Duodenal mucosa (tissue), 2 donors: ENCODE measurements at regions not wholly inside any gene's neighbourhood (a gene's known extent, or its start where the extent isn't known, plus 50 kb on each side); places are given as distances from the start of the nearest gene placed in this dataset.
A peak's percentile ranks its signal among the peaks of the same experiment; 100 is the strongest.

ENCODE experiments used
- H3K27ac ChIP-seq: one replicate; pipeline ENCODE4 v1.7.0; 2013; ENCODE audit warnings: low read depth, low read length
- H3K27me3 ChIP-seq, 2 donors: one replicate each; pipeline ENCODE4 v1.7.0; 2013; ENCODE audit warnings: low read length in 2 of 2, control low read depth in 1 of 2; ENCODE audit not compliant: insufficient read depth in 2 of 2, control insufficient read depth in 1 of 2
- H3K36me3 ChIP-seq, 2 donors: one replicate each; pipeline ENCODE4 v1.7.0; 2013; ENCODE audit warnings: low read length in 2 of 2, control low read depth in 1 of 2; ENCODE audit not compliant: insufficient read depth in 2 of 2, control insufficient read depth in 1 of 2
- H3K4me1 ChIP-seq, 2 donors: one replicate each; pipeline ENCODE4 v1.7.0; 2013; ENCODE audit warnings: low read length in 2 of 2, control low read depth in 1 of 2; ENCODE audit not compliant: insufficient read depth in 2 of 2, control insufficient read depth in 1 of 2
- H3K4me3 ChIP-seq, 2 donors: one replicate each; pipeline ENCODE4 v1.7.0; 2013; ENCODE audit warnings: low read length in 2 of 2, low read depth in 1 of 2
- H3K9ac ChIP-seq, 2 donors: one replicate each; pipeline ENCODE4 v1.7.0; 2013; ENCODE audit warnings: low read length in 2 of 2, low read depth in 1 of 2
- H3K9me3 ChIP-seq, 2 donors: one replicate each; pipeline ENCODE4 v1.7.0; 2013; ENCODE audit warnings: low read length in 2 of 2, control low read depth in 1 of 2; ENCODE audit not compliant: control insufficient read depth in 1 of 2

DNA sequence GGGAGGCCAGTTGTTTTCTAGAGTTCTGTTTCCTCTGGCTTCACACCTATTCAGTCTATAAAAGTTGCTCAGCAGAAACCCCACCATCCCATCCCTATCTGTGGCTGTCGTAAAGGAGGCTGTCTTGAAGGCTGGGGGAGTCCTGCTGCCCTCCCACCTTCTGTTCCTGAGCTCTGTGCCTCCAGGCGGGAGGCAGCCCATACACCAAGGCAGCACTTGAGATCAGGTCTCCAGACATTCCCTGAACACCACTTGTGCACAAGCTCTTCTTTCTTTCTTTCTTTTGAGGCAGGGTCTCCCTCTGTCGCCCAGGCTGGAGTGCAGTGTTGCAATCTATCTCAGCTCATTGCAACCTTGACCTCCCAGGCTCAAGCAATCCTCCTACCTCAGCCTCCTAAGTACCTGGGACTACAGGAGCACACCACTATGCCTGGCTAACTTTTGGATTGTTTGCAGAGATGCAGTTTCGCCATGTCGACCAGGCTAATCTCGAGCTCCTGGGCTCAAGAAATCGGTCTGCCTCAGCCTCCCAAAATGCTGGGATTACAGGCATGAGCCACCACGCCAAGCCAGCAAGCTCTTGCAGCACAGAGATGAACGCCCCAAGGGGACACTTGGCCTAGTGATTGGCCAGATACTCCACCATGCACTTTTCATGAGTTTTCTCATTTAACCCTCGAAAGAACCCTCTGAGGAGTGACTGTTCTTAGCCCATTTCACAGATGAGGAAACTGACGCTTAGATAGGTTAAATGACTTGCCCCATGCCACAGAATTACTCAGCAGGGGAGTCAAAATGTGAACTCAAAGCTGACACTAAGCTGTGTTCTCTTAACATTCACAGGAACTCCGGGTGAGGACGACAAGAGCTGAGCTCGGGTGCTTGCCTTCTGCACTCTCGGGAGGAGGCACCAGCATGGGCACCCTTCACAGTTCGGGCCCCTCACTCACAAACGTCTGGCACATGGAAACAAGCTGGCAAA is 55.8 kb upstream of the ENPP6 start:
- H3K4me3 ChIP-seq = no peak overlapping the region
- no peak overlapping the region for H3K9ac ChIP-seq
- H3K36me3 ChIP-seq = no peaks in the 10 kb centered on the region
- H3K9me3 ChIP-seq = no peaks in the 10 kb centered on the region
- H3K27ac ChIP-seq = no peak overlapping the region
- H3K27me3 ChIP-seq = no peaks in the 10 kb centered on the region
- H3K4me1 ChIP-seq = no peaks in the 10 kb centered on the region

DNA sequence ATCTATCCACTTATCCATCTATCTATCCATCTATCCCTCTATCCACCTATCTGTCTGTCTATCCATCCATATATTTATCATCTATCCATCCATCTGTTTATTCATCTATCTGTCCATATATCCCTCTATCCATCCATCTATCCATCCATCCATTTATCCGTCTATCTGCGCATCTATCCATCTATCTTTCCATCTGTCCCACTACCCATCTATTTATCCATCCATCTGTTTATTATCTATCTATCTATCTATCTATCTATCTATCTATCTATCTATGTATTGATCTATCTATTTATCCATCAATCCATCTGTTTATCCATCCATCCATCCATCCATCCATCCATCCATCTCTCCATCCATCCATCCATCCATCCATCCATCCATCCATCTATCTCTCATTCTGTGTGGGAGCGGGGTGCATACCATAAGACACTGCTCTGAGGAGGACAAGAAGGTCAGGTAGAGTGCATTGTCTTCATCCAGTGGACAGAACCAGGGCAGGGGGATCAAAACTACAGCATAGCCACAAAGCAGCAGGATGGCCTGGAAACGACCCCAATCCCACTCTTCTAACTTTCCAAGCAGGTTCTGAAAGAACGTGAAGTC is 53.2 kb upstream of the ENPP6 start:
- Histone ChIP-seq H3K27ac (no peak overlapping the region), H3K9me3 (no peaks in the 10 kb centered on the region), H3K4me3 (no peak overlapping the region), H3K27me3 (no peaks in the 10 kb centered on the region), H3K9ac (no peak overlapping the region), H3K36me3 (no peaks in the 10 kb centered on the region), H3K4me1 (peaks cover 10 to 13% of the 10 kb centered on the region in 2 donors)

DNA sequence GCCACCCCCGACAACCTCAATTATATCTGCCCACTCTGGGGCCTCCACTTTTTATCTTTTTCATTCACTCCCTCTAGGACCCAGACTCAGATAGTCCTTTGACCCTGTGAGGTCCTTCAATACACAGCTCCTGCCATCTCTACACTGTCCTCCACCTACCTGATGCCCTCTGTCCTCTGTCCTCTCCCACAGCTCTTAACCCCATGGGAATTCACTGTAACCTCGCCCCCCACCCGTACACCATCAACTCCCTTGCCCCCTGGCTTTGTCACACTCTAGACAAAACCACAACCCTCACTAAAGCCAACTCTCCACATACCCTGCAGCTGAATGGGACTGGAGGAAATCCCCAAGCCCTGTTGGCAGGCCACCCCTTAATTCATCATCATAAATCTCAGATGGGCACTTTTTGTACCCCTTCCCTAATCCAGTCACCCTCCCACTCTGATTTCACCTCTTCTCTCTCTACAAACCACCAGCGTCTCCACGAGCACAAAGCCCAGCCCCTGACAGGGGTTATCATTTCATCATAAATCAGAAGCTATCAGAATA is 52.3 kb upstream of the ENPP6 start:
- Histone ChIP-seq H3K27ac (no peak overlapping the region), H3K27me3 (no peaks in the 10 kb centered on the region), H3K9ac (no peak overlapping the region), H3K4me1 (peaks cover 13 to 16% of the 10 kb centered on the region in 2 donors), H3K4me3 (no peak overlapping the region), H3K36me3 (no peaks in the 10 kb centered on the region), H3K9me3 (no peaks in the 10 kb centered on the region)

DNA sequence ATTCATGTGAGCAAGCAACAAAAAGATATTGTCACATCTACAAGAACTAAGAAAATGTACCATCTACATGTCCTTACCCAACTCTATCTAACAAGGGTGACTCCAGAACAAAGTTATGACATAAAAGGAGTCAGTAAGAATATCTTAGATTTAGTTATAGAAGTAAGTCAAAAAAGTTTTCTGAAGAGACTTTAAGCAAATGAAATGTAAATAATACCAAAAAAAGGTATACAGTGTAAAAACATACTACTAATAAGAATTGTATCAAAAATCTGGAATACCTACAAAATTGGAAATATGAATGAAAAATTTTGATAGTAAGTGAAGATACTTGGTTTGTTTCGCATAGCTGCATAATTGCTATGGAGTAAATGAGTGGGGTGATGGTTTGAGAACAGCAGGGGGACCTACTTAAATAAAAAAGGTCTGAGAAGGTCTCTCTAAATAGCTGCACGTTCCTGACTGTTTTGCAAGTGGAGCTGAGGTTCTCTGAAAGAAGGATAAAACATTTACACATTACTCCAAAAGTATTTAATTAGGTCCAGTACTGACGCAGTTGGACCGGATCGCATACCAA is 51.0 kb upstream of the ENPP6 start:
- no peaks in the 10 kb centered on the region for H3K36me3 ChIP-seq
- H3K27ac ChIP-seq = peak overlapping the region; percentile 65
- peak overlapping the region; percentile 67 to 71 for H3K4me3 ChIP-seq
- no peaks in the 10 kb centered on the region for H3K9me3 ChIP-seq
- H3K9ac ChIP-seq = peak overlapping the region; percentile 52 to 63
- H3K4me1 ChIP-seq = peaks cover 13 to 20% of the 10 kb centered on the region in 2 donors
- H3K27me3 ChIP-seq = no peaks in the 10 kb centered on the region

DNA sequence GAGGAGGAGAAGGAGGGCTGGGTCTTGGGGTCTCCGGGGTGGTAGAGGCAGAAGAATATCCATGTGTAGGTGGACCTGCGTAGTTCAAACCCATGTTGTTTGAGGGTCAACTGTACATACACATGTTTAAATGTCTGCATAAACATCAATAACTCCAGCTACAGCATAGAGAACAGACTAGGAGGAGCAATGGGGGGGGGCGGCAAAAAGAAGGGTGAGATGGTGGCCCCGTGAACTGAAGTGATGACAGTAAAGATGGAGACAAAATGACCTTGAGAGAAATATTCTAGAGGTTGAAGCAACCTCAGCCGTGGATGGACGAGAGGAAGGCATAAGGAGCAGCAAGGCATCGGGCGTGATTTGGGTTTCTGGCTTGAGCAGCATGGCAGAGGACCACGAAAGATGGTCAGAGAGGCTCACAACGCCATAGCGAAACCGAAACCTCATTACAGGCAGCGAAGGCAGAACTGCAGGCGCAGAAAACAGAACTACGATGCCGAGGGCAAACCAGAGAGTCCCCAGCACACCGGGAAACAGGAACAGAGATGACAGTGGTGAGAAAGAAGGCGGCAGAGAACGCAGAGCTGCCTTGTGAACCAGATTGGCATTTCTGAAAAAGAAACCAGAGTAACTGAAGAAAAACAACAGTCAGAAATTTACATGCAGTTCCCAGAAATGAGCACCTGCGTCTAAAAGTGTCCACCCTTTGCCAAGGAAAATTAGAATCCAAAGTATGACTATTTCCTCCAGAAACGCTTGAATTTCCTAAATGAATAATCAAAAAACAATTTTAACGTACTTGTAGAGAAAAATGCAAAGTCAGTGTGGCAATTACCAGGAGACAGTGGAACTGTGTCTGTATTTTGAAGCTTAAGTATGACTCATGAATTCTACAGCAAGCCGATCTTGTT is 50.3 kb upstream of the ENPP6 start:
- no peaks in the 10 kb centered on the region for H3K27me3 ChIP-seq
- peaks cover 13 to 20% of the 10 kb centered on the region in 2 donors for H3K4me1 ChIP-seq
- peak overlapping the region; percentile 52 to 63 for H3K9ac ChIP-seq
- peak overlapping the region; percentile 65 for H3K27ac ChIP-seq
- H3K4me3 ChIP-seq = peak overlapping the region; percentile 67 to 71
- H3K9me3 ChIP-seq = no peaks in the 10 kb centered on the region
- H3K36me3 ChIP-seq = no peaks in the 10 kb centered on the region
